WTC11 (cell line): ENCODE measurements at regions not wholly inside any gene's neighbourhood (a gene's known extent, or its start where the extent isn't known, plus 50 kb on each side); places are given as distances from the start of the nearest gene placed in this dataset.

Experiments
- ATAC-seq: fragments of 200-7000 bp; cut with Tn5 transposase; 2 replicates; pipeline ENCODE4 v1.10.0; 2021; ENCODE audit warnings: mild to moderate bottlenecking, moderate library complexity
- CTCF ChIA-PET: fragments of 300-600 bp; sonication (Branson Sonifier 250); formaldehyde crosslinking; loops from one replicate; lab custom pipeline; 2021; ENCODE audit warnings: antibody characterized with exemption; lab: Charles Lee
- POLR2A ChIA-PET: fragments of 350-600 bp; sonication (Branson Sonifier 250); formaldehyde crosslinking; loops from one replicate; lab custom pipeline; 2021; ENCODE audit warnings: antibody characterized with exemption; lab: Charles Lee
- DNase-seq: peaks from one replicate; pipeline ENCODE4 v3.0.0; 2021; ENCODE audit warnings: low spot score
- H3K27ac Mint-ChIP-seq: 2 replicates; pipeline ENCODE4 v1.8.0; 2021; ENCODE audit warnings: mixed read lengths
- H3K27me3 Mint-ChIP-seq: 2 replicates; pipeline ENCODE4 v1.8.0; 2021; ENCODE audit warnings: low read depth, mild to moderate bottlenecking, moderate library complexity, mixed read lengths
- H3K36me3 Mint-ChIP-seq: 2 replicates; pipeline ENCODE4 v1.8.0; 2021; ENCODE audit warnings: mixed read lengths
- H3K4me1 Mint-ChIP-seq: 2 replicates; pipeline ENCODE4 v1.8.0; 2022; ENCODE audit warnings: mixed read lengths
- H3K4me3 Mint-ChIP-seq: 2 replicates; pipeline ENCODE4 v1.8.0; 2021; ENCODE audit warnings: mild to moderate bottlenecking, moderate library complexity, mixed read lengths
- H3K9me3 Mint-ChIP-seq: 2 replicates; pipeline ENCODE4 v1.8.0; 2021; ENCODE audit warnings: mixed read lengths
- AR ChIP-seq: fragments of 250-450 bp; sonication (Bioruptor Pico); IDR thresholded peaks from 2 replicates; pipeline ENCODE4 v1.9.0; 2021; ENCODE audit warnings: mild to moderate bottlenecking
- ATF3 ChIP-seq: sonication (generic); formaldehyde crosslinking; conservative IDR thresholded peaks from 2 replicates; pipeline ENCODE4 v1.8.1; 2022; ENCODE audit warnings: mild to moderate bottlenecking, missing genetic modification reagents
- ATF6 ChIP-seq: sonication (generic); formaldehyde crosslinking; IDR thresholded peaks from 2 replicates; pipeline ENCODE4 v1.8.1; 2023; ENCODE audit warnings: mild to moderate bottlenecking, missing genetic modification reagents
- CDX4 ChIP-seq: fragments of 250-450 bp; sonication (Bioruptor Pico); IDR thresholded peaks from 2 replicates; pipeline ENCODE4 v1.9.0; 2021; ENCODE audit warnings: moderate library complexity, mild to moderate bottlenecking, inconsistent platforms, borderline replicate concordance
- CREB1 ChIP-seq: sonication (generic); formaldehyde crosslinking; IDR thresholded peaks from 2 replicates; pipeline ENCODE4 v1.8.0; 2023; ENCODE audit warnings: mild to moderate bottlenecking, missing genetic modification reagents
- E2F5 ChIP-seq: sonication (generic); formaldehyde crosslinking; IDR thresholded peaks from 2 replicates; pipeline ENCODE4 v1.8.1; 2022; ENCODE audit warnings: mild to moderate bottlenecking, moderate library complexity, missing genetic modification reagents
- GABPB1 ChIP-seq: sonication (generic); formaldehyde crosslinking; IDR thresholded peaks from 2 replicates; pipeline ENCODE4 v1.8.1; 2023; ENCODE audit warnings: mild to moderate bottlenecking, missing genetic modification reagents
- HMGA2 ChIP-seq: fragments of 250-450 bp; sonication (Bioruptor Pico); IDR thresholded peaks from 2 replicates; pipeline ENCODE4 v1.4.0; 2021; ENCODE audit warnings: mild to moderate bottlenecking, moderate library complexity
- IRF1 ChIP-seq: sonication (generic); formaldehyde crosslinking; IDR thresholded peaks from 2 replicates; pipeline ENCODE4 v1.8.0; 2023; ENCODE audit warnings: missing genetic modification reagents
- JAZF1 ChIP-seq: fragments of 250-450 bp; sonication (Bioruptor Pico); IDR thresholded peaks from 2 replicates; pipeline ENCODE4 v1.9.0; 2021; ENCODE audit warnings: moderate library complexity, mild to moderate bottlenecking, inconsistent platforms
- JUN ChIP-seq: sonication (generic); formaldehyde crosslinking; IDR thresholded peaks from 2 replicates; pipeline ENCODE4 v1.8.0; 2023; ENCODE audit warnings: mild to moderate bottlenecking, missing genetic modification reagents
- SP1 ChIP-seq: sonication (generic); formaldehyde crosslinking; conservative IDR thresholded peaks from 2 replicates; pipeline ENCODE4 v1.8.1; 2022; ENCODE audit warnings: missing genetic modification reagents
- TEAD4 ChIP-seq: sonication (generic); formaldehyde crosslinking; IDR thresholded peaks from 2 replicates; pipeline ENCODE4 v1.8.0; 2022; ENCODE audit warnings: mild to moderate bottlenecking, missing genetic modification reagents
- ZNF281 ChIP-seq: sonication (generic); formaldehyde crosslinking; IDR thresholded peaks from 2 replicates; pipeline ENCODE4 v1.8.0; 2023; ENCODE audit warnings: mild to moderate bottlenecking, missing genetic modification reagents
- ZNF425 ChIP-seq: fragments of 250-450 bp; sonication (Bioruptor Pico); conservative IDR thresholded peaks from 2 replicates; pipeline ENCODE4 v1.9.0; 2021; ENCODE audit warnings: mild to moderate bottlenecking
- ZNF671 ChIP-seq: fragments of 250-450 bp; sonication (Bioruptor Pico); IDR thresholded peaks from 2 replicates; pipeline ENCODE4 v1.8.0; 2021; ENCODE audit warnings: mild to moderate bottlenecking
- ZSCAN18 ChIP-seq: fragments of 250-450 bp; sonication (Bioruptor Pico); IDR thresholded peaks from 2 replicates; pipeline ENCODE4 v2.1.2; 2022; ENCODE audit warnings: mild to moderate bottlenecking, moderate library complexity

- H3K36me3 Mint-ChIP-seq: peaks cover 14% of the 10 kb centered on the region
- H3K27me3 Mint-ChIP-seq: no peaks in the 10 kb centered on the region; the same call in 1 of the 2 replicates
- peaks cover 59% of the 10 kb centered on the region for H3K9me3 Mint-ChIP-seq
- TF ChIP-seq E2F5 (CRISPR knock-in tag) (no peak), IRF1 (CRISPR knock-in tag) (no peak), ZNF425 (CRISPR knock-in tag) (no peak), JUN (CRISPR knock-in tag) (no peak), HMGA2 (CRISPR knock-in tag) (no peak), ZNF671 (CRISPR knock-in tag) (no peak), ZNF281 (CRISPR knock-in tag) (no peak), CREB1 (CRISPR knock-in tag) (no peak), SP1 (CRISPR knock-in tag) (no peak), GABPB1 (CRISPR knock-in tag) (no peak), ZSCAN18 (CRISPR knock-in tag) (no peak), ATF3 (CRISPR knock-in tag) (no peak), ATF6 (no peak)
- ATAC-seq (peak; percentile 50; the same call in 1 of the 2 replicates), DNase-seq (peak; percentile 27)
- H3K4me1 Mint-ChIP-seq: no peaks in the 10 kb centered on the region
- H3K4me3 Mint-ChIP-seq: no peak overlapping the region
- POLR2A ChIA-PET: no interaction called here
- H3K27ac Mint-ChIP-seq: no peak overlapping the region
- CTCF ChIA-PET: no interaction called here
Observed at GRCh38 chr18:8899000-8899399, 193.6 kb downstream of the MTCL1 start.

- ATAC-seq: no peak
- ChIA-PET CTCF (interaction anchor here (1.1 kb wide), 1 partner anchor 83 kb away, joined by 3 read pairs; no protein-coding TSS in a partner anchor), POLR2A (no interaction called here)
- Mint-ChIP-seq H3K4me1 (no peaks in the 10 kb centered on the region), H3K9me3 (peaks cover 64% of the 10 kb centered on the region), H3K27me3 (no peaks in the 10 kb centered on the region; the same call in 1 of the 2 replicates), H3K4me3 (no peak overlapping the region), H3K27ac (no peak overlapping the region), H3K36me3 (peaks cover 14% of the 10 kb centered on the region)
- DNase-seq: no peak
- TF ChIP-seq ZNF281 (CRISPR knock-in tag) (no peak), JAZF1 (CRISPR knock-in tag) (no peak), AR (CRISPR knock-in tag) (no peak), CDX4 (CRISPR knock-in tag) (no peak), TEAD4 (CRISPR knock-in tag) (no peak)
Observed at GRCh38 chr18:8900552-8900951, 195.2 kb downstream of the MTCL1 start.
